HEK293 (cell line): ENCODE measurements at regions not wholly inside any gene's neighbourhood (a gene's known extent, or its start where the extent isn't known, plus 50 kb on each side); places are given as distances from the start of the nearest gene placed in this dataset.

Experiments
- BCL11A ChIP-seq: fragments of 450-650 bp; formaldehyde crosslinking; IDR thresholded peaks from 2 replicates; pipeline ENCODE4 v1.5.1; 2016; ENCODE audit warnings: low read depth, missing biosample characterization, missing genetic modification characterization
- HOXD13 ChIP-seq: sonication (generic); formaldehyde crosslinking; IDR thresholded peaks from 2 replicates; pipeline ENCODE4 v1.8.0; 2022; ENCODE audit warnings: missing genetic modification reagents, borderline replicate concordance
- MYNN ChIP-seq: fragments of 450-650 bp; formaldehyde crosslinking; IDR thresholded peaks from 2 replicates; pipeline ENCODE4 v1.5.1; 2016; ENCODE audit warnings: missing biosample characterization, missing genetic modification characterization, borderline replicate concordance
- OSR2 ChIP-seq: fragments of 450-650 bp; formaldehyde crosslinking; IDR thresholded peaks from 2 replicates; pipeline ENCODE4 v1.5.1; 2016; ENCODE audit warnings: missing biosample characterization, missing genetic modification characterization
- SP7 ChIP-seq: fragments of 450-650 bp; formaldehyde crosslinking; IDR thresholded peaks from 2 replicates; pipeline ENCODE4 v1.5.1; 2016; ENCODE audit warnings: missing biosample characterization, missing genetic modification characterization
- ZFHX2 ChIP-seq: fragments of 450-650 bp; formaldehyde crosslinking; conservative IDR thresholded peaks from 2 replicates; pipeline ENCODE4 v1.5.1; 2016; ENCODE audit warnings: missing biosample characterization, missing genetic modification characterization
- ZNF112 ChIP-seq: fragments of 450-650 bp; formaldehyde crosslinking; IDR thresholded peaks from 2 replicates; pipeline ENCODE4 v1.5.0; 2017; ENCODE audit warnings: missing biosample characterization, missing genetic modification characterization
- ZNF169 ChIP-seq: fragments of 450-650 bp; formaldehyde crosslinking; IDR thresholded peaks from 2 replicates; pipeline ENCODE4 v1.5.1; 2016; ENCODE audit warnings: missing biosample characterization, missing genetic modification characterization
- ZNF175 ChIP-seq: fragments of 450-650 bp; formaldehyde crosslinking; IDR thresholded peaks from 2 replicates; pipeline ENCODE4 v1.5.1; 2016; ENCODE audit warnings: missing biosample characterization, missing genetic modification characterization
- ZNF248 ChIP-seq: fragments of 450-650 bp; formaldehyde crosslinking; IDR thresholded peaks from 2 replicates; pipeline ENCODE4 v1.5.1; 2017; ENCODE audit warnings: missing biosample characterization, missing genetic modification characterization
- ZNF311 ChIP-seq: fragments of 450-650 bp; formaldehyde crosslinking; IDR thresholded peaks from 2 replicates; pipeline ENCODE4 v1.5.1; 2017; ENCODE audit warnings: missing biosample characterization, missing genetic modification characterization, borderline replicate concordance
- ZNF433 ChIP-seq: fragments of 450-650 bp; formaldehyde crosslinking; IDR thresholded peaks from 2 replicates; pipeline ENCODE4 v1.5.1; 2016; ENCODE audit warnings: missing biosample characterization, missing genetic modification characterization, low read depth
- ZNF510 ChIP-seq: fragments of 450-650 bp; formaldehyde crosslinking; IDR thresholded peaks from 2 replicates; pipeline ENCODE4 v1.5.1; 2018; ENCODE audit warnings: mild to moderate bottlenecking, missing genetic modification characterization, missing biosample characterization; ENCODE audit not compliant: insufficient replicate concordance
- ZNF558 ChIP-seq: fragments of 450-650 bp; formaldehyde crosslinking; IDR thresholded peaks from 2 replicates; pipeline ENCODE4 v1.5.1; 2016; ENCODE audit warnings: missing biosample characterization, missing genetic modification characterization
- ZNF571 ChIP-seq: fragments of 450-650 bp; formaldehyde crosslinking; IDR thresholded peaks from 2 replicates; pipeline ENCODE4 v1.5.0; 2017; ENCODE audit warnings: missing biosample characterization, missing genetic modification characterization
- ZNF621 ChIP-seq: fragments of 450-650 bp; formaldehyde crosslinking; IDR thresholded peaks from 2 replicates; pipeline ENCODE4 v1.5.1; 2017; ENCODE audit warnings: missing biosample characterization, missing genetic modification characterization
- ZNF626 ChIP-seq: fragments of 450-650 bp; sonication (Bioruptor Pico); formaldehyde crosslinking; IDR thresholded peaks from 2 replicates; pipeline ENCODE4 v1.5.1; 2018; ENCODE audit warnings: missing biosample characterization, missing genetic modification characterization, inconsistent platforms
- ZNF670 ChIP-seq: fragments of 450-650 bp; formaldehyde crosslinking; IDR thresholded peaks from 2 replicates; pipeline ENCODE4 v1.5.1; 2016; ENCODE audit warnings: missing biosample characterization, missing genetic modification characterization, low read depth
- ZNF76 ChIP-seq: fragments of 450-650 bp; formaldehyde crosslinking; IDR thresholded peaks from 2 replicates; pipeline ENCODE4; 2016; ENCODE audit warnings: low read depth, missing biosample characterization, missing genetic modification characterization, borderline replicate concordance
- ZNF768 ChIP-seq: fragments of 450-650 bp; formaldehyde crosslinking; IDR thresholded peaks from 2 replicates; pipeline ENCODE4 v1.5.1; 2018; ENCODE audit warnings: missing biosample characterization, mild to moderate bottlenecking, missing genetic modification characterization
- ZNF830 ChIP-seq: fragments of 450-650 bp; IDR thresholded peaks from 2 replicates; pipeline ENCODE4 v1.5.0; 2018; ENCODE audit warnings: missing biosample characterization, missing genetic modification characterization, low read depth, mild to moderate bottlenecking, moderate library complexity
- ZSCAN16 ChIP-seq: fragments of 450-650 bp; formaldehyde crosslinking; IDR thresholded peaks from 2 replicates; pipeline ENCODE4 v1.5.1; 2016; ENCODE audit warnings: missing biosample characterization, missing genetic modification characterization
- TF ChIP-seq, protein P1 (sequence below): fragments of 450-650 bp; formaldehyde crosslinking; IDR thresholded peaks from 2 replicates; pipeline ENCODE4 v1.5.1; 2016; ENCODE audit warnings: missing biosample characterization, missing genetic modification characterization
- TF ChIP-seq, protein P2 (sequence below): IDR thresholded peaks from 2 replicates; pipeline ENCODE4 v1.6.1; 2011; ENCODE audit warnings: mild to moderate bottlenecking, low read depth, low read length, borderline replicate concordance
- TF ChIP-seq, protein P3 (sequence below): fragments of 450-650 bp; formaldehyde crosslinking; IDR thresholded peaks from 2 replicates; pipeline ENCODE4 v1.5.0; 2017; ENCODE audit warnings: missing biosample characterization, missing genetic modification characterization, borderline replicate concordance
- TF ChIP-seq, protein P4 (sequence below): fragments of 450-650 bp; formaldehyde crosslinking; conservative IDR thresholded peaks from 2 replicates; pipeline ENCODE4 v1.5.1; 2016; ENCODE audit warnings: low read depth, missing biosample characterization, missing genetic modification characterization
- TF ChIP-seq, protein P5 (sequence below): fragments of 450-650 bp; formaldehyde crosslinking; IDR thresholded peaks from 2 replicates; pipeline ENCODE4 v1.5.1; 2017; ENCODE audit warnings: missing biosample characterization, mild to moderate bottlenecking, missing genetic modification characterization, moderate library complexity

DNA sequence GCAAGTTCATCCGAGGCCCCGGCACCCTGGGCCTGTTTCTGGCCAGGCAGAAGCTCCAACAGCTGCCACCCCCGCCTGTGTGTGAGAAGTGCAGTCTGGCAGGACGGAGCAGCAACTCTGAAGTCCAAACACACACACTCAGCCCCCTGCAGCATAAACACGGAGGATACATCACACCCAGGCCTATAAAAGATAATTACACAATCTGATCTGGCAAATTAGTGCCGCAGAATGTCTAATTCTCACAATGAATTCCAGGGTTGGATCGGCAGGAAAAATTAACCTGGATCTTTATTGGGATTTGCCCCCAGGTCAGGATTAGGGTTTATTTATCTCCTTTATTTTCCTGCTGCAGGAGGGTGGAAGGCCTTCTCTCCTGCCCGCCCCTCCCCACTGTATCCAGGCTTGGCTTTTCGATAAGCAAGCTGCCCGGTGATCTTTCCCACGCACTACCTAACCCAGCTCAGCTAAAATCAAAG lies 311.4 kb downstream of the SOX9 start (continued):
- TF ChIP-seq, protein P1, sequence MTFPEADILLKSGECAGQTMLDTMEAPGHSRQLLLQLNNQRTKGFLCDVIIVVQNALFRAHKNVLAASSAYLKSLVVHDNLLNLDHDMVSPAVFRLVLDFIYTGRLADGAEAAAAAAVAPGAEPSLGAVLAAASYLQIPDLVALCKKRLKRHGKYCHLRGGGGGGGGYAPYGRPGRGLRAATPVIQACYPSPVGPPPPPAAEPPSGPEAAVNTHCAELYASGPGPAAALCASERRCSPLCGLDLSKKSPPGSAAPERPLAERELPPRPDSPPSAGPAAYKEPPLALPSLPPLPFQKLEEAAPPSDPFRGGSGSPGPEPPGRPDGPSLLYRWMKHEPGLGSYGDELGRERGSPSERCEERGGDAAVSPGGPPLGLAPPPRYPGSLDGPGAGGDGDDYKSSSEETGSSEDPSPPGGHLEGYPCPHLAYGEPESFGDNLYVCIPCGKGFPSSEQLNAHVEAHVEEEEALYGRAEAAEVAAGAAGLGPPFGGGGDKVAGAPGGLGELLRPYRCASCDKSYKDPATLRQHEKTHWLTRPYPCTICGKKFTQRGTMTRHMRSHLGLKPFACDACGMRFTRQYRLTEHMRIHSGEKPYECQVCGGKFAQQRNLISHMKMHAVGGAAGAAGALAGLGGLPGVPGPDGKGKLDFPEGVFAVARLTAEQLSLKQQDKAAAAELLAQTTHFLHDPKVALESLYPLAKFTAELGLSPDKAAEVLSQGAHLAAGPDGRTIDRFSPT (tag by site-specific recombination) = no peak
- TF ChIP-seq ZNF768 (tag by site-specific recombination) (no peak), SP7 (tag by site-specific recombination) (peak; percentile 72), BCL11A (tag by site-specific recombination) (no peak), ZNF510 (tag by site-specific recombination) (no peak), ZSCAN16 (tag by site-specific recombination) (no peak), ZNF571 (tag by site-specific recombination) (no peak), HOXD13 (CRISPR knock-in tag) (peak; percentile 83; the same call in 1 of the 2 replicates), OSR2 (peak; percentile 66; the same call in 1 of the 2 replicates), ZNF830 (no peak), MYNN (tag by site-specific recombination) (no peak), ZNF175 (tag by site-specific recombination) (no peak), ZNF433 (tag by site-specific recombination) (no peak), ZNF626 (no peak), ZNF670 (no peak), ZNF76 (tag by site-specific recombination) (no peak), ZNF112 (tag by site-specific recombination) (no peak), ZNF621 (tag by site-specific recombination) (no peak), ZNF311 (tag by site-specific recombination) (no peak), ZNF248 (tag by site-specific recombination) (no peak), ZFHX2 (tag by site-specific recombination) (peak; percentile 44; the same call in 1 of the 2 replicates), ZNF558 (no peak), ZNF169 (tag by site-specific recombination) (no peak)
- TF ChIP-seq, protein P2, sequence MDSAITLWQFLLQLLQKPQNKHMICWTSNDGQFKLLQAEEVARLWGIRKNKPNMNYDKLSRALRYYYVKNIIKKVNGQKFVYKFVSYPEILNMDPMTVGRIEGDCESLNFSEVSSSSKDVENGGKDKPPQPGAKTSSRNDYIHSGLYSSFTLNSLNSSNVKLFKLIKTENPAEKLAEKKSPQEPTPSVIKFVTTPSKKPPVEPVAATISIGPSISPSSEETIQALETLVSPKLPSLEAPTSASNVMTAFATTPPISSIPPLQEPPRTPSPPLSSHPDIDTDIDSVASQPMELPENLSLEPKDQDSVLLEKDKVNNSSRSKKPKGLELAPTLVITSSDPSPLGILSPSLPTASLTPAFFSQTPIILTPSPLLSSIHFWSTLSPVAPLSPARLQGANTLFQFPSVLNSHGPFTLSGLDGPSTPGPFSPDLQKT = no peak
- TF ChIP-seq, protein P3, sequence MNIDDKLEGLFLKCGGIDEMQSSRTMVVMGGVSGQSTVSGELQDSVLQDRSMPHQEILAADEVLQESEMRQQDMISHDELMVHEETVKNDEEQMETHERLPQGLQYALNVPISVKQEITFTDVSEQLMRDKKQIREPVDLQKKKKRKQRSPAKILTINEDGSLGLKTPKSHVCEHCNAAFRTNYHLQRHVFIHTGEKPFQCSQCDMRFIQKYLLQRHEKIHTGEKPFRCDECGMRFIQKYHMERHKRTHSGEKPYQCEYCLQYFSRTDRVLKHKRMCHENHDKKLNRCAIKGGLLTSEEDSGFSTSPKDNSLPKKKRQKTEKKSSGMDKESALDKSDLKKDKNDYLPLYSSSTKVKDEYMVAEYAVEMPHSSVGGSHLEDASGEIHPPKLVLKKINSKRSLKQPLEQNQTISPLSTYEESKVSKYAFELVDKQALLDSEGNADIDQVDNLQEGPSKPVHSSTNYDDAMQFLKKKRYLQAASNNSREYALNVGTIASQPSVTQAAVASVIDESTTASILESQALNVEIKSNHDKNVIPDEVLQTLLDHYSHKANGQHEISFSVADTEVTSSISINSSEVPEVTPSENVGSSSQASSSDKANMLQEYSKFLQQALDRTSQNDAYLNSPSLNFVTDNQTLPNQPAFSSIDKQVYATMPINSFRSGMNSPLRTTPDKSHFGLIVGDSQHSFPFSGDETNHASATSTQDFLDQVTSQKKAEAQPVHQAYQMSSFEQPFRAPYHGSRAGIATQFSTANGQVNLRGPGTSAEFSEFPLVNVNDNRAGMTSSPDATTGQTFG (tag by site-specific recombination) = no peak
- TF ChIP-seq, protein P4, sequence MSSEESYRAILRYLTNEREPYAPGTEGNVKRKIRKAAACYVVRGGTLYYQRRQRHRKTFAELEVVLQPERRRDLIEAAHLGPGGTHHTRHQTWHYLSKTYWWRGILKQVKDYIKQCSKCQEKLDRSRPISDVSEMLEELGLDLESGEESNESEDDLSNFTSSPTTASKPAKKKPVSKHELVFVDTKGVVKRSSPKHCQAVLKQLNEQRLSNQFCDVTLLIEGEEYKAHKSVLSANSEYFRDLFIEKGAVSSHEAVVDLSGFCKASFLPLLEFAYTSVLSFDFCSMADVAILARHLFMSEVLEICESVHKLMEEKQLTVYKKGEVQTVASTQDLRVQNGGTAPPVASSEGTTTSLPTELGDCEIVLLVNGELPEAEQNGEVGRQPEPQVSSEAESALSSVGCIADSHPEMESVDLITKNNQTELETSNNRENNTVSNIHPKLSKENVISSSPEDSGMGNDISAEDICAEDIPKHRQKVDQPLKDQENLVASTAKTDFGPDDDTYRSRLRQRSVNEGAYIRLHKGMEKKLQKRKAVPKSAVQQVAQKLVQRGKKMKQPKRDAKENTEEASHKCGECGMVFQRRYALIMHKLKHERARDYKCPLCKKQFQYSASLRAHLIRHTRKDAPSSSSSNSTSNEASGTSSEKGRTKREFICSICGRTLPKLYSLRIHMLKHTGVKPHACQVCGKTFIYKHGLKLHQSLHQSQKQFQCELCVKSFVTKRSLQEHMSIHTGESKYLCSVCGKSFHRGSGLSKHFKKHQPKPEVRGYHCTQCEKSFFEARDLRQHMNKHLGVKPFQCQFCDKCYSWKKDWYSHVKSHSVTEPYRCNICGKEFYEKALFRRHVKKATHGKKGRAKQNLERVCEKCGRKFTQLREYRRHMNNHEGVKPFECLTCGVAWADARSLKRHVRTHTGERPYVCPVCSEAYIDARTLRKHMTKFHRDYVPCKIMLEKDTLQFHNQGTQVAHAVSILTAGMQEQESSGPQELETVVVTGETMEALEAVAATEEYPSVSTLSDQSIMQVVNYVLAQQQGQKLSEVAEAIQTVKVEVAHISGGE = no peak
- TF ChIP-seq, protein P5, sequence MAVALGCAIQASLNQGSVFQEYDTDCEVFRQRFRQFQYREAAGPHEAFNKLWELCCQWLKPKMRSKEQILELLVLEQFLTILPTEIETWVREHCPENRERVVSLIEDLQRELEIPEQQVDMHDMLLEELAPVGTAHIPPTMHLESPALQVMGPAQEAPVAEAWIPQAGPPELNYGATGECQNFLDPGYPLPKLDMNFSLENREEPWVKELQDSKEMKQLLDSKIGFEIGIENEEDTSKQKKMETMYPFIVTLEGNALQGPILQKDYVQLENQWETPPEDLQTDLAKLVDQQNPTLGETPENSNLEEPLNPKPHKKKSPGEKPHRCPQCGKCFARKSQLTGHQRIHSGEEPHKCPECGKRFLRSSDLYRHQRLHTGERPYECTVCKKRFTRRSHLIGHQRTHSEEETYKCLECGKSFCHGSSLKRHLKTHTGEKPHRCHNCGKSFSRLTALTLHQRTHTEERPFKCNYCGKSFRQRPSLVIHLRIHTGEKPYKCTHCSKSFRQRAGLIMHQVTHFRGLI (tag by site-specific recombination) = no peak
